Thyroid gland (tissue), 4 donors: ENCODE measurements at regions not wholly inside any gene's neighbourhood (a gene's known extent, or its start where the extent isn't known, plus 50 kb on each side); places are given as distances from the start of the nearest gene placed in this dataset.
"Not testable (repeated sequence)": the region's sequence is repeated elsewhere in the genome, so short reads cannot be mapped to it uniquely, and the experiment has no call there.

ENCODE experiments used
- DNase-seq, 2 donors: peaks; one replicate each; pipeline ENCODE4 v3.0.0-alpha.2; 2019
- H3K27ac ChIP-seq, 3 donors: fragments of 200-600 bp; sonication (generic); 1 replicate in 2 of 3; 2 replicates in 1 of 3; pipeline ENCODE4 v1.5.1; 2016 to 2019; ENCODE audit warnings: mild to moderate bottlenecking in 1 of 3, moderate library complexity in 1 of 3
- H3K27me3 ChIP-seq: fragments of 200-600 bp; sonication (generic); one replicate; pipeline ENCODE4 v1.5.1; 2019
- H3K36me3 ChIP-seq, 2 donors: fragments of 200-600 bp; sonication (generic); one replicate each; pipeline ENCODE4 v1.5.1; 2016 to 2019
- H3K4me1 ChIP-seq, 2 donors: fragments of 200-600 bp; sonication (generic); one replicate each; pipeline ENCODE4 v1.5.1; 2017 to 2019
- H3K4me3 ChIP-seq, 3 donors: fragments of 200-600 bp; sonication (generic); replicated peaks in 1 of 3; 1 replicate in 2 of 3; 2 replicates in 1 of 3; pipeline ENCODE4 v1.5.1; 2016; ENCODE audit warnings: mild to moderate bottlenecking in 1 of 3
- H3K9me3 ChIP-seq: fragments of 200-600 bp; sonication (generic); one replicate; pipeline ENCODE4 v1.5.1; 2017
- POLR2A ChIP-seq, 2 donors: fragments of 450-650 bp; IDR thresholded peaks; one replicate each; pipeline ENCODE4 v1.6.1; 2017; ENCODE audit warnings: antibody characterized with exemption in 2 of 2, mild to moderate bottlenecking in 2 of 2, moderate library complexity in 1 of 2
- WGBS, 2 donors: methylation state at CpG; one replicate each; pipeline ENCODE4 v1.1.5; 2017; 5-methylcytosine and 5-hydroxymethylcytosine counted together
- intact Hi-C: fragments of 100-400 bp; cut with DNase I; formaldehyde crosslinking; loops from one replicate; pipeline ENCODE4 v1.15.1; 2023
- TF ChIP-seq, protein P1 (sequence below), 6 experiments: fragments of 200-600 bp in 3 of 6; fragments of 450-650 bp in 3 of 6; sonication (generic) in 3 of 6; IDR thresholded peaks; one replicate each; pipeline ENCODE4 v1.5.1; 2016 to 2019; ENCODE audit warnings: antibody characterized with exemption in 6 of 6, mild to moderate bottlenecking in 2 of 6, inconsistent platforms in 1 of 6, moderate library complexity in 1 of 6

GRCh38 chr10:6811153-6811552 is 231.1 kb upstream of the PRKCQ start:
- WGBS, 2 donors = 63 to 91% methylated on average over 3 of the region's 3 CpGs
- Histone ChIP-seq H3K27me3 (no peaks in the 10 kb centered on the region), H3K4me1 (no peaks in the 10 kb centered on the region), H3K36me3 (no peaks in the 10 kb centered on the region), H3K9me3 (no peaks in the 10 kb centered on the region), H3K27ac (no peak overlapping the region), H3K4me3 (no peak overlapping the region)
- intact Hi-C loops = no loop called here
- TF ChIP-seq, protein P1, sequence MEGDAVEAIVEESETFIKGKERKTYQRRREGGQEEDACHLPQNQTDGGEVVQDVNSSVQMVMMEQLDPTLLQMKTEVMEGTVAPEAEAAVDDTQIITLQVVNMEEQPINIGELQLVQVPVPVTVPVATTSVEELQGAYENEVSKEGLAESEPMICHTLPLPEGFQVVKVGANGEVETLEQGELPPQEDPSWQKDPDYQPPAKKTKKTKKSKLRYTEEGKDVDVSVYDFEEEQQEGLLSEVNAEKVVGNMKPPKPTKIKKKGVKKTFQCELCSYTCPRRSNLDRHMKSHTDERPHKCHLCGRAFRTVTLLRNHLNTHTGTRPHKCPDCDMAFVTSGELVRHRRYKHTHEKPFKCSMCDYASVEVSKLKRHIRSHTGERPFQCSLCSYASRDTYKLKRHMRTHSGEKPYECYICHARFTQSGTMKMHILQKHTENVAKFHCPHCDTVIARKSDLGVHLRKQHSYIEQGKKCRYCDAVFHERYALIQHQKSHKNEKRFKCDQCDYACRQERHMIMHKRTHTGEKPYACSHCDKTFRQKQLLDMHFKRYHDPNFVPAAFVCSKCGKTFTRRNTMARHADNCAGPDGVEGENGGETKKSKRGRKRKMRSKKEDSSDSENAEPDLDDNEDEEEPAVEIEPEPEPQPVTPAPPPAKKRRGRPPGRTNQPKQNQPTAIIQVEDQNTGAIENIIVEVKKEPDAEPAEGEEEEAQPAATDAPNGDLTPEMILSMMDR (IDR thresholded peaks at IDR 0.05) = no peak
- no peak for TF ChIP-seq POLR2A (IDR thresholded peaks at IDR 0.05)
- no peak for DNase-seq

DNA sequence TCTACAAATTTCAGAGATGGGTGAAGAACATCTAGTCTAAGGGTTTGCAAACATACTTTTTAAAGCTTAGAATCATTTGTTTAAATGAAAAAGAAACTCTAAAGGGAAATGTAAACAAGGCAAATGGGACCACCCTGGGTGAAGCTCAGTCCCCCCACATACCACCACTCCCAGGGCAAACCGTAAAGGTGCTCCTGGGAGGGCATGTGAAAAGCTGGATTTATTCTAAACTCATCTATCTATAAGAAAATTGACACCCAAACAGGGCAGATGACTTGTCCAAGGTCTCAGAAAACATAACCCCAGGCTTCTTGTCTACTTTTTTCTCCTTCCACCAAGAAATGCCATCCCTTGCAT is 223.3 kb upstream of the PRKCQ start:
- DNase-seq = no peak
- no peaks in the 10 kb centered on the region for H3K27me3 ChIP-seq
- H3K4me3 ChIP-seq = no peak overlapping the region
- H3K36me3 ChIP-seq = no peaks in the 10 kb centered on the region
- no peak for TF ChIP-seq POLR2A (IDR thresholded peaks at IDR 0.05)
- TF ChIP-seq, protein P1 (IDR thresholded peaks at IDR 0.05) = no peak
- H3K27ac ChIP-seq = no peak overlapping the region
- H3K9me3 ChIP-seq = no peaks in the 10 kb centered on the region
- intact Hi-C loops = no loop called here
- 84 to 89% methylated on average over 1 of the region's 1 CpG for WGBS, 2 donors
- no peaks in the 10 kb centered on the region for H3K4me1 ChIP-seq

DNA sequence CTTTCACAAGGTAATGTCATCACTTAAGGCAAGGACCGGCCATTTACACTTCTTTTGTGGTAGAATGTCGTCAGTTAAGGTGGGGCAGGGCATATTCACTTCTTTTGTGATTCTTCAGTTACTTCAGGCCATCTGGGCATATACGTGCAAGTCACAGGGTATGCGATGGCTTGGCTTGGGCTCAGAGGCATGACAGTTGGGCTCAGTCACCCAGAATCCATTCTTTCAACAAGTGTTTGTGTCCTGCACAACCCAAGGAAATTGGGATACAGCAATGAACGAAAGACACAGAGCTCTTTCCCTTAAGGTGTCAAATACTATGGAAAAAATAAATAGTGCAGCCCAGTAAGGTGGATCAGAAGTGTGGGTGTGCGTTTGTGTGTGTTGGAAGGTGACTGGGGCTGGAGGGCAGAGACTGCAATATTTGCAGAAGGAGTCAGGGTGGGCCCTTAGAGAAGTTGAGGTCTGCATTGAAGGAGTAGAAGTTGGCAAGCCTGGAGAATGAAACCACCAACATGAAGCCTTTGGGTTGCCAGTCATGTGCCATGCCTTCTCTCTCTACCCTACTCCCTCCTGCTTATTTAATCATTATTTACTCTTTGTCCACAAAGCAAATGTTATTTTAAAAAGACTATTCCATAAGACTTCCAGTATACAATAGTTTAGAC is 222.8 kb upstream of the PRKCQ start:
- intact Hi-C loops = no loop called here
- 69 to 80% methylated on average over 4 to 6 of the region's 6 CpGs for WGBS, 2 donors

GRCh38 chr10:6796231-6796630 is 216.2 kb upstream of the PRKCQ start:
- Histone ChIP-seq H3K36me3 (no peaks in the 10 kb centered on the region), H3K27me3 (no peaks in the 10 kb centered on the region), H3K27ac (no peak overlapping the region), H3K9me3 (no peaks in the 10 kb centered on the region), H3K4me3 (no peak overlapping the region), H3K4me1 (no peaks in the 10 kb centered on the region)
- intact Hi-C loops = no loop called here
- no peak for DNase-seq
- 84 to 85% methylated on average over 3 of the region's 3 CpGs for WGBS, 2 donors
- TF ChIP-seq POLR2A (IDR thresholded peaks at IDR 0.05) = no peak
- TF ChIP-seq, protein P1 (IDR thresholded peaks at IDR 0.05) = no peak

More for the DNA sequence above, 222.8 kb upstream of the PRKCQ start:
- no peak overlapping the region for H3K4me3 ChIP-seq
- TF ChIP-seq POLR2A (IDR thresholded peaks at IDR 0.05) = no peak
- TF ChIP-seq, protein P1 (IDR thresholded peaks at IDR 0.05) = no peak
- no peaks in the 10 kb centered on the region for H3K36me3 ChIP-seq
- no peaks in the 10 kb centered on the region for H3K27me3 ChIP-seq
- H3K4me1 ChIP-seq = no peaks in the 10 kb centered on the region
- H3K27ac ChIP-seq = no peak overlapping the region
- no peak for DNase-seq
- no peaks in the 10 kb centered on the region for H3K9me3 ChIP-seq

GRCh38 chr10:6795541-6795940 is 215.5 kb upstream of the PRKCQ start:
- DNase-seq = no peak
- Histone ChIP-seq H3K27ac (no peak overlapping the region), H3K27me3 (no peaks in the 10 kb centered on the region), H3K36me3 (no peaks in the 10 kb centered on the region), H3K4me1 (no peaks in the 10 kb centered on the region), H3K9me3 (no peaks in the 10 kb centered on the region), H3K4me3 (no peak overlapping the region)
- no peak for TF ChIP-seq POLR2A (IDR thresholded peaks at IDR 0.05)
- TF ChIP-seq, protein P1 (IDR thresholded peaks at IDR 0.05) = no peak
- intact Hi-C loops = no loop called here
- 88 to 93% methylated on average over 6 of the region's 6 CpGs for WGBS, 2 donors

DNA sequence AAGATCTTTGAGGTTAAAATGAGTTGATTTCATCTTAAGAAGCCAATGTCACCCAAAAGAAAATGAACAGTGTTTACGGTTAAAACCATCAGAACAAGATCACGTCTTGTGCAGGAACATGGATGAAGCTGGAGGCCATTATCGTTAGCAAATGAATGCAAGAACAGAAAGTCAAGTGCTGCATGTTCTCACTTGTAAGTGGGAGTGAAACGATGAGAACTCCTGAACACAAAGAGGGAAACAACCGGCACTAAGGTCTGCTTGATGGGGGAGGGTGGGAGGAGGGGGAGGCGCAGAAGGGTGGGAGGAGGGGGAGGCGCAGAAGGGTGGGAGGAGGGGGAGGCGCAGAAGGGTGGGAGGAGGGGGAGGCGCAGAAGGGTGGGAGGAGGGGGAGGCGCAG is 214.8 kb upstream of the PRKCQ start:
- H3K4me3 ChIP-seq, intact Hi-C loops, H3K27ac ChIP-seq, H3K4me1 ChIP-seq, H3K36me3 ChIP-seq, H3K27me3 ChIP-seq, H3K9me3 ChIP-seq, DNase-seq: not testable (repeated sequence)
- WGBS, 2 donors = 36 to 42% methylated on average over 5 to 6 of the region's 10 CpGs
